ENCODE measurements at regions not wholly inside any gene's neighbourhood (a gene's known extent, or its start where the extent isn't known, plus 50 kb on each side); places are given as distances from the start of the nearest gene placed in this dataset.

DNA sequence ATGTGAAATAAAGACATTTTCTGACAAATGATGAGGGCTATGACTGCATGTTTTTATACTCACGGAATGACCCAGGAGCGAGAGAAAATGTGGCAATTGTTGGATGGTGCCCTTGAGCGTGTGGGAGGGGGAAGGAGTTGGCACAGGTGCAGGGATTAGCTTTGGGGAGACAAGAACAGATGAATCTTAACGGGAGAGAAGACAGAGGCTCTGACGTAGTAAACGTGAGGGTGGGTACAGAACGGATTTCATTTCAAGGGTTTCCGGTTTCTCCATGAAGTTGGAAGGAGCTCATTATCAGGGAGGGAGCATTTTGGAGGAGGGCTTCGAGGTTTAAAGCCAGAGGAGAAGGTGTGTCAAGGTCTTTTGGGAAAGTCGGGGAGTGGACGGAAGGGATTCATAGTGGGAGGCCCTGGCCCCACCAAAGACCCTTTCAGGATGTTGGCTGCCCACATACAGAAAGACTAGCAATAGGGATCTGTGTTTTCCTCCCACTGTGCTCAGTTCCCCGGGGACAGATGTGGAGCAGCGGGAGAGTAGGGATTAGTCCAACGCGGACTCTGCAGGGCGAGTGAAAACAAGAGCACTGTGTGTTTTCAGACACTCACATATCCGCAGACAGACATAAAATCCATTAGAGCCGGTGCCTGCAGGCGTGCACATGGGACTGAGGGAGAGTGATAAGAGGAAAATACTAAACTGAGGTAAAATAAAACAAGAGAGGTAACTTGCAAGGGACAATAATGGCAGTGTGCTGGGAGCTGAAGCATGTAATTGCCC, 584.1 kb downstream of the AJAP1 start:
- TF ChIP-seq, protein P1, sequence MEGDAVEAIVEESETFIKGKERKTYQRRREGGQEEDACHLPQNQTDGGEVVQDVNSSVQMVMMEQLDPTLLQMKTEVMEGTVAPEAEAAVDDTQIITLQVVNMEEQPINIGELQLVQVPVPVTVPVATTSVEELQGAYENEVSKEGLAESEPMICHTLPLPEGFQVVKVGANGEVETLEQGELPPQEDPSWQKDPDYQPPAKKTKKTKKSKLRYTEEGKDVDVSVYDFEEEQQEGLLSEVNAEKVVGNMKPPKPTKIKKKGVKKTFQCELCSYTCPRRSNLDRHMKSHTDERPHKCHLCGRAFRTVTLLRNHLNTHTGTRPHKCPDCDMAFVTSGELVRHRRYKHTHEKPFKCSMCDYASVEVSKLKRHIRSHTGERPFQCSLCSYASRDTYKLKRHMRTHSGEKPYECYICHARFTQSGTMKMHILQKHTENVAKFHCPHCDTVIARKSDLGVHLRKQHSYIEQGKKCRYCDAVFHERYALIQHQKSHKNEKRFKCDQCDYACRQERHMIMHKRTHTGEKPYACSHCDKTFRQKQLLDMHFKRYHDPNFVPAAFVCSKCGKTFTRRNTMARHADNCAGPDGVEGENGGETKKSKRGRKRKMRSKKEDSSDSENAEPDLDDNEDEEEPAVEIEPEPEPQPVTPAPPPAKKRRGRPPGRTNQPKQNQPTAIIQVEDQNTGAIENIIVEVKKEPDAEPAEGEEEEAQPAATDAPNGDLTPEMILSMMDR (IDR thresholded peaks at IDR 0.05; ENCODE audit: borderline replicate concordance, extremely low read depth, low read length, poor library complexity, severe bottlenecking): no peak
- TF ChIP-seq EZH2 (IDR thresholded peaks at IDR 0.05; ENCODE audit: borderline replicate concordance, low read depth, low read length, severe bottlenecking): no peak
